Neural cell (in vitro differentiated cells): ENCODE measurements at regions not wholly inside any gene's neighbourhood (a gene's known extent, or its start where the extent isn't known, plus 50 kb on each side); places are given as distances from the start of the nearest gene placed in this dataset.

Experiments used
- POLR2AphosphoS5 ChIP-seq: IDR thresholded peaks from 2 replicates; pipeline ENCODE4 v1.6.1; 2012
- RAD21 ChIP-seq: fragments of 450-650 bp; conservative IDR thresholded peaks from 2 replicates; pipeline ENCODE4 v1.6.1; 2014; ENCODE audit warnings: antibody characterized with exemption, mild to moderate bottlenecking, moderate library complexity
- TF ChIP-seq, protein P1 (sequence below): IDR thresholded peaks from 2 replicates; pipeline ENCODE4 v1.6.1; 2012; ENCODE audit warnings: borderline replicate concordance
- TF ChIP-seq, protein P2 (sequence below): fragments of 450-650 bp; IDR thresholded peaks from 2 replicates; pipeline ENCODE4 v1.5.1; 2014; ENCODE audit warnings: antibody characterized with exemption, mild to moderate bottlenecking, moderate library complexity; ENCODE audit not compliant: poor library complexity, severe bottlenecking

- TF ChIP-seq, protein P1, sequence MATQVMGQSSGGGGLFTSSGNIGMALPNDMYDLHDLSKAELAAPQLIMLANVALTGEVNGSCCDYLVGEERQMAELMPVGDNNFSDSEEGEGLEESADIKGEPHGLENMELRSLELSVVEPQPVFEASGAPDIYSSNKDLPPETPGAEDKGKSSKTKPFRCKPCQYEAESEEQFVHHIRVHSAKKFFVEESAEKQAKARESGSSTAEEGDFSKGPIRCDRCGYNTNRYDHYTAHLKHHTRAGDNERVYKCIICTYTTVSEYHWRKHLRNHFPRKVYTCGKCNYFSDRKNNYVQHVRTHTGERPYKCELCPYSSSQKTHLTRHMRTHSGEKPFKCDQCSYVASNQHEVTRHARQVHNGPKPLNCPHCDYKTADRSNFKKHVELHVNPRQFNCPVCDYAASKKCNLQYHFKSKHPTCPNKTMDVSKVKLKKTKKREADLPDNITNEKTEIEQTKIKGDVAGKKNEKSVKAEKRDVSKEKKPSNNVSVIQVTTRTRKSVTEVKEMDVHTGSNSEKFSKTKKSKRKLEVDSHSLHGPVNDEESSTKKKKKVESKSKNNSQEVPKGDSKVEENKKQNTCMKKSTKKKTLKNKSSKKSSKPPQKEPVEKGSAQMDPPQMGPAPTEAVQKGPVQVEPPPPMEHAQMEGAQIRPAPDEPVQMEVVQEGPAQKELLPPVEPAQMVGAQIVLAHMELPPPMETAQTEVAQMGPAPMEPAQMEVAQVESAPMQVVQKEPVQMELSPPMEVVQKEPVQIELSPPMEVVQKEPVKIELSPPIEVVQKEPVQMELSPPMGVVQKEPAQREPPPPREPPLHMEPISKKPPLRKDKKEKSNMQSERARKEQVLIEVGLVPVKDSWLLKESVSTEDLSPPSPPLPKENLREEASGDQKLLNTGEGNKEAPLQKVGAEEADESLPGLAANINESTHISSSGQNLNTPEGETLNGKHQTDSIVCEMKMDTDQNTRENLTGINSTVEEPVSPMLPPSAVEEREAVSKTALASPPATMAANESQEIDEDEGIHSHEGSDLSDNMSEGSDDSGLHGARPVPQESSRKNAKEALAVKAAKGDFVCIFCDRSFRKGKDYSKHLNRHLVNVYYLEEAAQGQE, result no peak
- no peak for TF ChIP-seq POLR2AphosphoS5
- TF ChIP-seq, protein P2, sequence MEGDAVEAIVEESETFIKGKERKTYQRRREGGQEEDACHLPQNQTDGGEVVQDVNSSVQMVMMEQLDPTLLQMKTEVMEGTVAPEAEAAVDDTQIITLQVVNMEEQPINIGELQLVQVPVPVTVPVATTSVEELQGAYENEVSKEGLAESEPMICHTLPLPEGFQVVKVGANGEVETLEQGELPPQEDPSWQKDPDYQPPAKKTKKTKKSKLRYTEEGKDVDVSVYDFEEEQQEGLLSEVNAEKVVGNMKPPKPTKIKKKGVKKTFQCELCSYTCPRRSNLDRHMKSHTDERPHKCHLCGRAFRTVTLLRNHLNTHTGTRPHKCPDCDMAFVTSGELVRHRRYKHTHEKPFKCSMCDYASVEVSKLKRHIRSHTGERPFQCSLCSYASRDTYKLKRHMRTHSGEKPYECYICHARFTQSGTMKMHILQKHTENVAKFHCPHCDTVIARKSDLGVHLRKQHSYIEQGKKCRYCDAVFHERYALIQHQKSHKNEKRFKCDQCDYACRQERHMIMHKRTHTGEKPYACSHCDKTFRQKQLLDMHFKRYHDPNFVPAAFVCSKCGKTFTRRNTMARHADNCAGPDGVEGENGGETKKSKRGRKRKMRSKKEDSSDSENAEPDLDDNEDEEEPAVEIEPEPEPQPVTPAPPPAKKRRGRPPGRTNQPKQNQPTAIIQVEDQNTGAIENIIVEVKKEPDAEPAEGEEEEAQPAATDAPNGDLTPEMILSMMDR, result no peak
- no peak for TF ChIP-seq RAD21
Measured at GRCh38 chr16:76824221-76824620, 366.8 kb upstream of the MON1B start.
